Muscle layer of duodenum (tissue), 2 donors: ENCODE measurements at regions not wholly inside any gene's neighbourhood (a gene's known extent, or its start where the extent isn't known, plus 50 kb on each side); places are given as distances from the start of the nearest gene placed in this dataset.

Experiments
- H3K27ac ChIP-seq: one replicate; pipeline ENCODE4 v1.7.0; 2013; ENCODE audit warnings: mild to moderate bottlenecking, low read length
- H3K27me3 ChIP-seq: one replicate; pipeline ENCODE4 v1.7.0; 2013; ENCODE audit warnings: low read depth, mild to moderate bottlenecking, control low read depth, low read length
- H3K36me3 ChIP-seq, 2 donors: one replicate each; pipeline ENCODE4 v1.7.0; 2013; ENCODE audit warnings: low read length in 2 of 2, control low read depth in 1 of 2, mild to moderate bottlenecking in 1 of 2; ENCODE audit not compliant: insufficient read depth in 2 of 2, control insufficient read depth in 1 of 2
- H3K4me1 ChIP-seq, 2 donors: one replicate each; pipeline ENCODE4 v1.7.0; 2013; ENCODE audit warnings: low read length in 2 of 2, mild to moderate bottlenecking in 2 of 2, control low read depth in 1 of 2, moderate library complexity in 1 of 2; ENCODE audit not compliant: insufficient read depth in 2 of 2, control insufficient read depth in 1 of 2
- H3K4me3 ChIP-seq, 2 donors: one replicate each; pipeline ENCODE4 v1.7.0; 2013; ENCODE audit warnings: low read length in 2 of 2, low read depth in 1 of 2, mild to moderate bottlenecking in 1 of 2
- H3K9me3 ChIP-seq, 2 donors: one replicate each; pipeline ENCODE4 v1.7.0; 2013; ENCODE audit warnings: low read length in 2 of 2, control low read depth in 1 of 2, mild to moderate bottlenecking in 1 of 2; ENCODE audit not compliant: control insufficient read depth in 1 of 2
- donor health status: healthy.

- Histone ChIP-seq H3K4me3 (no peak overlapping the region), H3K27ac (no peak overlapping the region), H3K9me3 (no peaks in the 10 kb centered on the region), H3K36me3 (no peaks in the 10 kb centered on the region), H3K4me1 (peaks cover 0 to 5% of the 10 kb centered on the region in 2 donors), H3K27me3 (no peaks in the 10 kb centered on the region)
These were observed 77.5 kb upstream of the IFNG-AS1 start for GRCh38 chr12:67911789-67912188.

- Histone ChIP-seq H3K9me3 (no peaks in the 10 kb centered on the region), H3K4me1 (peaks cover 0 to 5% of the 10 kb centered on the region in 2 donors), H3K27me3 (no peaks in the 10 kb centered on the region), H3K36me3 (no peaks in the 10 kb centered on the region), H3K27ac (no peak overlapping the region), H3K4me3 (no peak overlapping the region)
These were observed 73.9 kb upstream of the IFNG-AS1 start for GRCh38 chr12:67915335-67915851.

- H3K27ac ChIP-seq = no peak overlapping the region
- H3K4me1 ChIP-seq = no peaks in the 10 kb centered on the region
- H3K4me3 ChIP-seq = no peak overlapping the region
- H3K36me3 ChIP-seq = no peaks in the 10 kb centered on the region
- no peaks in the 10 kb centered on the region for H3K27me3 ChIP-seq
- no peaks in the 10 kb centered on the region for H3K9me3 ChIP-seq
These were observed 72.8 kb upstream of the IFNG-AS1 start for GRCh38 chr12:67916266-67916970.

GRCh38 chr12:67917811-67918210 is 71.4 kb upstream of the IFNG-AS1 start:
- no peaks in the 10 kb centered on the region for H3K9me3 ChIP-seq

GRCh38 chr12:67918441-67918840 is 70.8 kb upstream of the IFNG-AS1 start:
- Histone ChIP-seq H3K36me3 (no peaks in the 10 kb centered on the region), H3K27ac (no peak overlapping the region), H3K4me3 (no peak overlapping the region), H3K4me1 (no peaks in the 10 kb centered on the region), H3K27me3 (no peaks in the 10 kb centered on the region), H3K9me3 (no peaks in the 10 kb centered on the region)

More at GRCh38 chr12:67917811-67918210, 71.4 kb upstream of the IFNG-AS1 start:
- H3K4me3 ChIP-seq = no peak overlapping the region
- no peaks in the 10 kb centered on the region for H3K36me3 ChIP-seq
- no peaks in the 10 kb centered on the region for H3K4me1 ChIP-seq
- no peak overlapping the region for H3K27ac ChIP-seq
- no peaks in the 10 kb centered on the region for H3K27me3 ChIP-seq

DNA sequence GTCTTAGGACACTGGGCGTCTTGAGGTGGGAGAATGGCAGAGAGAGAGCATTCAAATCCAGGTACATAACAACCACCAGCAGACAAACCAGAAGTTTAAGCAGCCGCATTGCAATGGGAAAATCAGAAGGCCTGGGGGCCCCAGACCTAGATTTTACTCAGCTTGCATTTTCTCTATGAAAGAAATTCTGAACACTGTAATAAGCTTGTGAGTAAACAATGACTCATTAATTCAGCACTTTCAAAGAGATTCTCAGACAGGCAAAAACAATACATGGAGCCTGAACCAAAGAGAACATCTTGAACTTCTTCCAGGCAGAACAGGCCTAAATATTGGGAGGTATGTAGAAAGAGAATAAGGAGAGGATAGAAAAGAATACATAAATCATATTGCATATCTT is 69.8 kb upstream of the IFNG-AS1 start:
- no peaks in the 10 kb centered on the region for H3K27me3 ChIP-seq
- no peaks in the 10 kb centered on the region for H3K36me3 ChIP-seq
- H3K4me3 ChIP-seq = no peak overlapping the region
- no peak overlapping the region for H3K27ac ChIP-seq
- no peaks in the 10 kb centered on the region for H3K9me3 ChIP-seq
- no peaks in the 10 kb centered on the region for H3K4me1 ChIP-seq

GRCh38 chr12:67920413-67920812 is 68.8 kb upstream of the IFNG-AS1 start:
- no peak overlapping the region for H3K4me3 ChIP-seq
- H3K27ac ChIP-seq = no peak overlapping the region

DNA sequence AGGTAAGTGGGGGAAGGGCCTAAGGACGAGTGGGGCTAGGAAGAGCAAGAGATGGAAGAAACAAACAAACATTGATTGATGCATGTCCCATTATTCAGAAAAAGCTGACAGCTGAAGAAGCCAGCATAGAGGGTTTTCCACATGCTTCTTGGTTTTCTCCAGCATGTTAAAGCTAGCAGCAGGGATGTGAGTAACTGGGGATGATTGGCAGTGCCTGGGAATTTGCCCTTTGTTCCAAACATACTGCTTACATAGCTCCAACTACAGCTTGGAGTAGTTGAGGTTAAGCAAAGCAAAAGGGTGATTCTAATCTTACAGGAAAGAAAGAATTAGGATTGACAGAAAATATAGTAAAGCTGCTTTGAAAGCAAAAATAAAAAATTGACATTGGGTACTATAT is 68.0 kb upstream of the IFNG-AS1 start:
- Histone ChIP-seq H3K9me3 (no peaks in the 10 kb centered on the region), H3K4me1 (no peaks in the 10 kb centered on the region), H3K27ac (no peak overlapping the region), H3K27me3 (no peaks in the 10 kb centered on the region), H3K36me3 (no peaks in the 10 kb centered on the region), H3K4me3 (no peak overlapping the region)

More at GRCh38 chr12:67920413-67920812, 68.8 kb upstream of the IFNG-AS1 start:
- Histone ChIP-seq H3K36me3 (no peaks in the 10 kb centered on the region), H3K27me3 (no peaks in the 10 kb centered on the region), H3K9me3 (no peaks in the 10 kb centered on the region), H3K4me1 (no peaks in the 10 kb centered on the region)

GRCh38 chr12:67922245-67922644 is 67.0 kb upstream of the IFNG-AS1 start:
- no peaks in the 10 kb centered on the region for H3K9me3 ChIP-seq
- no peaks in the 10 kb centered on the region for H3K36me3 ChIP-seq

DNA sequence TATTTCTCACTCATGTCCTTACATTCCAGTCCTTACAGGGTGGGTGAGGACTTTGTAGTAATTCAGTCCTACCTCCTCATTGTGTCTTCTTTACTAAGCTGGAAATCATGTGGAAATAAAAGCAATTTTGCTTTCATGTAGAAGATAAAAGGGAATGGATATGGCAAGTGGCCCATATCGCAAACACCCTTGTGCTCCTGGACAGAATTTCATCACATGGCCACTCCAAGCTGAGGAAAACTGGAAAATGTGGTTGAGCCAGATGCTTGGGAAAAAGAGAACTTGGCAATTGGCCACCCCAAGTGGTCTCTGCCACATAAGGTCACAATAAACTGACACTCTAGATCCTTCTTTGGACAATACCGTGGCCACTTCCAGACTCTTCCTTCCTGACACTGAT is 64.2 kb upstream of the IFNG-AS1 start:
- H3K27ac ChIP-seq = no peak overlapping the region
- no peak overlapping the region for H3K4me3 ChIP-seq
- no peaks in the 10 kb centered on the region for H3K36me3 ChIP-seq
- H3K9me3 ChIP-seq = no peaks in the 10 kb centered on the region
- H3K27me3 ChIP-seq = no peaks in the 10 kb centered on the region
- no peaks in the 10 kb centered on the region for H3K4me1 ChIP-seq

More at GRCh38 chr12:67922245-67922644, 67.0 kb upstream of the IFNG-AS1 start:
- Histone ChIP-seq H3K4me3 (no peak overlapping the region), H3K27ac (no peak overlapping the region), H3K27me3 (no peaks in the 10 kb centered on the region), H3K4me1 (no peaks in the 10 kb centered on the region)

GRCh38 chr12:67925552-67925951 is 63.7 kb upstream of the IFNG-AS1 start:
- Histone ChIP-seq H3K4me1 (no peaks in the 10 kb centered on the region), H3K27me3 (no peaks in the 10 kb centered on the region), H3K4me3 (no peak overlapping the region), H3K27ac (no peak overlapping the region), H3K9me3 (no peaks in the 10 kb centered on the region), H3K36me3 (no peaks in the 10 kb centered on the region)

DNA sequence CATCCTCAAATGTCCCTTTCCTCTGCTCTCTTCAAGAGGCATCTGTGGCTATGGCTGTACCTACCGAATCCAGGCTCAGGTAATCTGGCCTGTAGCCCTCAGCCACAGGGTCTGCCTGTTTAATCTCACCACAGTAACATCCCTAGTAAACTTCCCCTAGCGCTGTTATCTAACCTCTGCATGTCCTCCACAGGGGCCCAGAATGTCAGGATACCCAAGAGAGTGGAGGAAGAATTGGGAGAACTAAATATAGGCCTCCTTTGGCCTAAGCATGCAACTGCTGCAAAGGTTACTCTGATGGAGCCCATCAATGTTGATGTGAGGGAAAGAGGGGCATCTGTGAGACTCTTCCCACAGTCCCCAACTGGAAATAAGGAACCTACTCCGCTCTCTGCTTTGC is 63.2 kb upstream of the IFNG-AS1 start:
- no peaks in the 10 kb centered on the region for H3K36me3 ChIP-seq
- H3K27ac ChIP-seq = no peak overlapping the region
- no peak overlapping the region for H3K4me3 ChIP-seq
- no peaks in the 10 kb centered on the region for H3K27me3 ChIP-seq
- H3K4me1 ChIP-seq = no peaks in the 10 kb centered on the region
- no peaks in the 10 kb centered on the region for H3K9me3 ChIP-seq
